HT-29 (cell line): ENCODE measurements at regions not wholly inside any gene's neighbourhood (a gene's known extent, or its start where the extent isn't known, plus 50 kb on each side); places are given as distances from the start of the nearest gene placed in this dataset.
A peak's percentile ranks its signal among the peaks of the same experiment; 100 is the strongest.

Source experiments
- DNase-seq: peaks from one replicate; pipeline ENCODE4 v3.0.0-alpha.2; 2015; ENCODE audit warnings: low spot score

DNA sequence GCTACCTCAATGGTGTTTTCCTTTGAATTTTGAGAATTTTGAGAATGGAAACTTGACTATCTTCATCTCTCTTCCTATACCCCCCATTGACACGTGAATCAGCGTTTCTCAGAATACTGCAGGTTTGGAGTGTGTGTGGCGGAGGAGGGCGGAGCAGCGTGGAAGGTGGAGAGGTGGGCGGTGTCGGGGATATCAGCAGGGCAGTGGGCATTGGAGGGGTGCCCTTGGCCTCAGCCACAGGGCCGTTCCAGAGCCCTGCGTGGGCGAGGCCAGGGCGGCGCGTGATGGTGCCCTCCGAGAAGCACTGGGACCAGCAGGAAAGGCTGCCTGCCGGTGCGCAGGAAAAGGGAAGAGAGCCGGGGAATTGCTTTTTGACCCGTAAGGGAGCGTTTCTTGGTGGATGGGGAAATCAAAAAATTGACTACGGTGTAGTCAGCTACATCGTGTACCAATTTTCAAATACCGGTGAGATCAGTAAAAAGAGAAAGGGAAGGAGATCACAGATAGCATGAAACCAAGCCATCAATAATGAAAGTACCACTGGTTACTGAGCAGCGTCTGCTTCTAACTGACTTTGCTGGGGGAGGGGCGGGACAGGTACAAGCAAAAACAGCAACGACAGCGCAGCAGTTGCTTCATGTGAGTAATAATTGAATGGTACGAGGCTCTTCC is 82.7 kb upstream of the DUSP22 start:
- no peak for DNase-seq

DNA sequence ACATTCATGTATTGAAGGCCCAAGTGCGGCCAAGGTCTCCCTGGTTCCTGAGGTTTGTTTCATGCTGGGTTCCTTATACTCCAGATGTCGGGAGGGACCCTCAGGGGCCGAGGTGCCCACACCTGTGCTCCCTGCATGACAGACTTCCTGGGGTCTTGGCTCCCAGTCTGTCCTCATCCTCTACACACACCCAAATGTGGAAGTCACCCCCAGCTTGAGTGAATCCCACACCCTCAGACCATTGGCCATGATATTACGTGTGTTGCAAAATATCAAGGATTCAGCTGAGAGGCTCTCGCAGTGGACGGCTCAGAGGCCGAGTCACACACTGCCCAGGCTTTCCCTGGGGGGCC is 82.2 kb upstream of the DUSP22 start:
- DNase-seq = no peak

DNA sequence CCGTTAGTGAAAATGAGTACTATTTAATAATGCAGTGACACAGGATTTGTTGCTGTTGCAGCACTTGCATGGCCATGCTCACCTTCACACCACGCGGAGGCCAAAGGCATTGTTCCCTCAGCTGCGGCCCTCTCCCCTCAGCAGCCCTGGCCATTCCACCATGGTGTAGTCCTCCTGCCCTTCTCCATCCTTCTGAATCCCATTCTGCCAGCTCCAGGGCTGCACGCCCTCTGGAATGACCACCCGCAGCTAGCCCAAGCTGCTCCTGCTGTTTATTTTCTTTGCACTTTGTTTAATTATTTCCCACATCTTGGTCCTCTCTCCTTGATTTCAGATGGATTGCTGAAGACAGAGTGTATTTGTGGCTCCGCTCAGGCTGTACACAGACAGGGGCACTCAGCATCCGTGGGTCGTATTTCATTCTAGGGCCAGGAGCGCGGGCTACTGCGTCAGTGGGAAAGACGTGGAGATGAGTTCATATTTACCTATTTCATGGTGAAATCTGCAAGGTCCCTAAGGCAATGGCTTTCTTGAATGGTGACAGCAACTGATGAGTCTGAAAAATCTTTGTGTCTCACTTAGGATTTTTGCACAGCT is 81.4 kb upstream of the DUSP22 start:
- DNase-seq = no peak

DNA sequence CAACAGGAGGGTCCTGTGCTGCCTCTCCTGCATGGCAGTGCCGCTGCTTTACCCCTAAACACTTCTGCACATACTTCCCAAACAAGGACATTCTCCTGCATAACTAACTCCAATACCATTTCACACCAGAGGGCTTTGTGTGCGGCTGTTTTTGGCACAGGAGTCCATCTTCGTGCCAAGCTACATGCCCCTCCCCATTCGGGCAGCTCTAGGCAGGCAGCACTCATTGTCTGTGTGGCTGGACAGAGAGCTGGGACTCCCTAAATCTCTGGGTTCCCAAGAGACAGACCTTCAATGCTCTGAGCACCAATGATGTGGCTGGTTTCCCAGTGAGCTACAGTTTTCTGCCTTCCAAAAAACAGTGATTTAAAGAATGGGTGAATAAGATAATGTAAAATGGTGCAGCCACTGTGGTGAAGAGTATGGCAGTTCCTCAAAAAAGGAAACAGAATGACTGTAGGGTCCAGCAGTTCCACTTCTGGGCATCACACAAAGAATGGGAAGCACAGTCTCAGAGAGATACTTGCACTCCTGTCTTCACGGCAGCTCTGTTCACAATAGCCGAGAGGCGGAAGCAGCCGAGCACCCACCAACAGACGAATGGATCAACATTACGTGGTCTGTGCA is 80.3 kb upstream of the DUSP22 start:
- DNase-seq = no peak

DNA sequence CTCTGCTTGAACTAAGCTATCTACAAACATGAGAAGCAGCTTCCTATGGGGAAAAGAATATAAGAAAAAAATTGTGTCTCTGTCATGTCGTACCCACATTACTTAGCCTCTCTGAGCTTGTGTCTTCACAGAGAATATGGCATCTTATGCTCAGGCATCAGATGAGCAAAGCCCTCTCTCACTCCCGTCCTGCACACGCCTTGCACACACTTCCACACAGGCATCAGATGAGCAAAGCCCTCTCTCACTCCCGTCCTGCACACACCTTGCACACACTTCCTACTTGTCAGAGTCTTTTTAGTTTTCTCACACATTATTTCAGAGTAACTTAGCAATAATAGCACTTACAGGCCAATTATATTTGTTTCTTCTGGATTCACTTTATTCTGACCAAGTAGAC is 79.0 kb upstream of the DUSP22 start:
- DNase-seq = no peak

DNA sequence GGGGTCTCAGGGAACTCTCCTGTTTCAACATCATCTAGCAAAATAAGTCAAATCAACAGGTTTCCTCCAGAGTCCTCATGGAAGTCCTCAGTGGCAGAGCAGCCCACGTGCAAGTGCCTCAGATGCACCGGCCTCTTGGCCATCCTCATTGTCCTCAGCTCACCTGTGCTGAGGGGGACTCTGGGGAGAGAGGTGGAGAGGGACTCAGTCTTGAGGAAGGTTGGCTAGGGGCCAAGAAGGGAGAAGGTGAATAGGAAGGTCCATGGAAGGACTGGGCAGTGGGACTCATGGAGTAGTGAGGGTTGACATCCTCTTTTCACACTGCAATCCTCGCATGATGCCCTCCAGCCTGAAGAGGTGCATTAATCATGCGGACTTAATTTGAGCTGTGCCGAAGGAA is 77.9 kb upstream of the DUSP22 start:
- DNase-seq = no peak

DNA sequence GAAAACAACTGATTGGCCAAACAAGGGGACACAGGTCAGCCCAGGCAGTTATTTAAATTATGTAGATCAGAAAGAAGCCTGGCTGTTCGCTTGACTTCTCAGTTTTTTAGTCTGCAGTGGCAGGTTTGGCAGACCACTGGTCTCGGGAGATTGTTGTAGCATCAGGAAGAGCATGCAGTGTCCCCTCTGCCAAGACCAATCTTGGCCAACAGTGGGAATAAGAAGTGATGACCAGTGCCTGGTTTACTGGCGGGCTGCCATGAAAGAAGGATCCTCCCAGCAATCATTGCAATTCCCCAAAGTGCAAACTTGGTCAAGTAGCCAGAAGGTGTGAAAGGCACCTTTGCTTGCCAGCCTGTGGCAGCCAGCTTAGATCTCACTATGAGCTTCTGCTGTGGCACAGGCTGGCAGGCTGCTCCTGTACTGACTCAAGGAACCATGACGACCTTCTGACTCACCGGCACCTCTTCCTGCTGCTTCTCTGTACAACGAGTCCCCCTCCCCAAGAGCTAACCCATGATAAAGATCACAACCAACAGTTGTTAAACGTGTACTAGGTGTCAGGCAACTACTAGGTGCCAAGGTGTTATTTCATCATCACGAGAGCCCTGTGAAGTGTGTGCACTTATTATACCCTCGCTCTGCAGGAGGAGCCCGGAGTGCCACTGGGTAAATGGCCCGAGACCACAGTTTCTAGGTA is 76.8 kb upstream of the DUSP22 start:
- DNase-seq = no peak

DNA sequence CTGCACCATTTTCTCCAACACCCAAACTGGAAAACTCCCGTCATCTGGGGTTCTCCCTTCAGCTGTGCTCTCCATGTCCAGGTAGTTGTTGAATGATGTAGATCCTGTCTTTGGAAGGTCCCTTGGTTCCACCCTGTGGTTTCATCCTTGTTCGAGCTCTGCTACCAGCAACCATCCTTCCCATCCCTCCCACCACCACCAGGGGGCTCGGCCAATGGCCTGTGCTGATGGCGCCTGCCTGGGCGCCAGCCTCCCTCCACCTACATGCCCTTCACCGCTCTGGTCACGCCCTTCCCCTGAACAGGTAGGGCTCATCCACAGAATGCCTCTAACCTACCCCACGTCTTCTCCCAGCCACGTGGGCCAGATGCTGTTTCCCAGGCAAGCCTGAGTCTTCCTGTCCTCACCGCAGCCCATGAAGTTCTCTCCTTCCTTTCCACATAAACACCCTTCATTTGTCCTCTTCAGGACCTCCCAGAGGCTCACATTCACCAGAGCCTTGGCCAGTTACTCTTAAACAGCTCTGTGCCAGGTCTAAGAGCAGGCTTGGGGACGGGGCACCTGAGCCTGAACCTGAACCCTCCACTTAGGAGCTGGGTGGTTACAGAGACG is 75.1 kb upstream of the DUSP22 start:
- DNase-seq = peak; percentile 59

DNA sequence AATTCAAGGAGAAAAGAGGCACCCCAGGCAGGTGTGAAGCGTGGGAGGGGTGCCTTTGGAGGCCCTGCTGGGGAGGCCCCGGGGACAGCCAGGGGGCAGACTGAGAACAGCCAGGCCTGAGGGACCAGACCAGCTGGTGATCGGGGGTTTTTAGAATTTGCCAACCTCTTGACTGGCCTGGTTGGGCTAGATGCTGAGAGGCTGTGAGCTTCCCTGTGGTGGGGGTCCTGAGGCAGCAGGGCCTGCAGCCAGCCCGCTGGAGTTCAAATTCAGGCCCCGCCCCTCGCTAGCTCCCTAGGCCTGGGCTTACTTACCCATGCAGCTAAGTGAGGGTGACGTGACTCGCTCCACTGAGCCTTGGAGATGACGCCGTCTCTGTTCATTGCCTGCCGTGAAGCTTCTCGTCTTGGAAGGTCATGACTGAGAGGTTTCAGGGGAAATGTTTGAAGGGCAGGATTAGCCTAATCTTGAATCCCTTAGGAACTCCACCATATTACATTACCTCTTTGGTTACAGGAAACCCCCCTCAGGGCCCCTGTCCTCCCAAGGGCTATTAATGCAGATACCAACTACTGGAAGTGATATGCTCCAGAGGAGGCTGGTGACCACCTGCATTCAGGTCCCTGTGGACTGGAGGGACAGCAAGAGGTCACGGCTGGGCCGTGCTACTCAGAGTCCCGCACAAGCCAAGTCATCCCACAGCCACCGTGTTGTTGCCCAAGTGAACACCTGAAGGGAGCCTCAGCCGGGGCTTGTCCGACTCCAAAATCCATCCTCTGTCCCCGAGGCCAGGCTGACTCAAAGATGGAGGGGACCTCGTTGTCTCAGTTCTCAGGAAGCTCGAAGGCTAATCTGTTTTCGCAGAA is 73.9 kb upstream of the DUSP22 start:
- no peak for DNase-seq

DNA sequence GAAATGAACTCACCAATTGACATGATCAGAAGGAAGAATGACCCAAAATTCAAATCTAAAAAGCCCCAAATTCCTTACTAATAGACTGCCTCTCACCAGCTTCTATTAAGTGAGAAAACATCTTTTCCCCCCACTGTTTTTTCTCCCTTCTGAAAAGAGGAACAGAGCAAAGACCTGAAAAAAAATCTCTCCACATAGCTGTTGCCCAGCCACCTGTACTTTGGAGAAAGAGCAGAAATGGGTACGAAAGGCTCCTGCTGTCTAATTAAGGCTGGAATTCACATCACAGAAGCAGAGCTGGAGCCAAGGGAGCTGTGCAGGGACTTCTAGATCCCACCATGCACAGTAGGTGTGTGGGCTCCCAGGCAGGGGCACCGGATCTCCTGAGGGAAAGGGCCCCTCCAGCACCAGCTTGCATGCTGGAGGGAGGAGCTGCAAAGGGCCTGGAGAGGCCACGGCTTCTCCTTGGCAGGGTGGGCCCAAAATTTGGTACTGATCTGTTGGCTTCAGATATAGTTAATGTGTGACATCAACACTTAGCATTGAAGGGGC is 73.2 kb upstream of the DUSP22 start:
- DNase-seq = no peak

DNA sequence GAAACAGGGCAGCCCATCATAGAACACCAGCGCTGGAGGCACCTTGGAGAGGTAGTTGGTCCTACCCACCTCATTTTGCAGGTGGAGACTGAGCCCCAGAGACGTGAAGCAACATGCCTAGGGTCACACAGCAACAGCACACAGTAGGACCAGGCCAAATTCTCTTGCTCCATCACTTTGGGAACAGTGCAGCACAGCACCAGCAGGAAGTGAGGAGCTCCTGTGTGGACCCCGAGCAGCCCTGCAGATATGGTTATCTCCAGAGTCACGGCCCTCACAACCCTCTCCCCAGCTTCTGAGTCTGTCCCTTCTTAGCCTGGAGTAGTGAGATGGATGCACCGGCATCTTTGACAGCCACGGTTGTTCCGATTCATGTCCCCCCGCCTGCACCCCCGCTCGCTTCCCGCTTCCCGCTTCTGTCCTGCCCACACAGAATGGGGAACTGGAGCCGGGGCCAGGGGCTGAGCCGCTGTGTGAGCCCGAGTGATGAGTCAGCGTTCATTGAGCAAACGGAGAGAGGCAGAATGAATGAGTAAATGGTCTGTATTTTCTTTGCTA is 72.6 kb upstream of the DUSP22 start:
- DNase-seq = no peak

DNA sequence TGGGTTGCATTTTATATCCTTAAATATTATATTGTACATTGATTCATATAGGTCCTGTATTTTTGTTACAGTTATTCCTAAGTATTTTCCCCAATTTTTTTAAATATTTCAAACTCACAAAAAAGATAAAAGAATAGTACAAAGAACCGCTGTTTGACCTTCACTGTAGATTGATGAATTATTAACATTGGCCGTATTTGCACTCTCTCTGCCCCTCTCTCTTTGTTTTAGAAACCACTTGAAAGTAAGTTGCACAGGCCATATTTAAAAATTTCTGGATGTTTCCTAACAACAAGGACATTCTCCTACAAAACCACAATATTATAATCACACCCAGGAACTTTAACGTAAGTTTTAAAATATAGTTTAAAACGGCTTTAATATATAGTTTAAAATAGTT is 72.0 kb upstream of the DUSP22 start:
- DNase-seq = no peak

DNA sequence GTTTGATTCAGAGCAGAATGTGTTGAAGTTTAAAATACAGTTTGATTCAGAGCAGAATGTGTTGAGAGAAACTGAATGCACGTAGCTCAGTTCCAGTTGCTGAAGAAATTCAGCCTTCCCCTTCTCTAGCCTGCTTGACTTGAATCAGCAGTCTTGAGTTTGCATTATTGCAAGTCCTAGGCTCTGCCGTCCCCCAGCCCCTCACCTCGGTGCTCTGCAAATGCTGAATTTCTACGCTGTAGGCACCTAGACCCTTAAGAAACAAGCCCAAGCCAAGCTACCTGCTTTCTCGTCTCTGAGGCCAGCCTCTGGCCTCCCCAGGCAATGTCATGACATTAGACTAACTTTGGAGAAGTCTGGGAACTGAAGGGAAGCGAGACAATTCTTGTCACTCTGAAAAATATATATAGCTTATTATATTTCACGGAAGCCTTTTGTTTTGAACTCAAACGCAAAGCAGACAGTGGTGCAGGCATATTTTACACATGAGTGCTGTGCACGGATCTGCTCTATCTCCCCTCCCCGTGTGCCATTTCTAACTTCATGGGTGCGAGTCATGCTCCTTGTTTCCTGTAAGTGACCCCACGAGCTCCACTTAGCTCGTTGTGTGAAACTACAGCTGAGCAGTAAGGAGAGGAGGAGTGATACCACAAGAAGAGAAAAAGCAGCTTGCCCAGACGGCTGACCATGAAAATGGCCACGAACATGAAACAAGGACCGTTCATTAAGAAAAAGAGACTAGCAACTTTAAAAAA is 71.4 kb upstream of the DUSP22 start:
- no peak for DNase-seq

DNA sequence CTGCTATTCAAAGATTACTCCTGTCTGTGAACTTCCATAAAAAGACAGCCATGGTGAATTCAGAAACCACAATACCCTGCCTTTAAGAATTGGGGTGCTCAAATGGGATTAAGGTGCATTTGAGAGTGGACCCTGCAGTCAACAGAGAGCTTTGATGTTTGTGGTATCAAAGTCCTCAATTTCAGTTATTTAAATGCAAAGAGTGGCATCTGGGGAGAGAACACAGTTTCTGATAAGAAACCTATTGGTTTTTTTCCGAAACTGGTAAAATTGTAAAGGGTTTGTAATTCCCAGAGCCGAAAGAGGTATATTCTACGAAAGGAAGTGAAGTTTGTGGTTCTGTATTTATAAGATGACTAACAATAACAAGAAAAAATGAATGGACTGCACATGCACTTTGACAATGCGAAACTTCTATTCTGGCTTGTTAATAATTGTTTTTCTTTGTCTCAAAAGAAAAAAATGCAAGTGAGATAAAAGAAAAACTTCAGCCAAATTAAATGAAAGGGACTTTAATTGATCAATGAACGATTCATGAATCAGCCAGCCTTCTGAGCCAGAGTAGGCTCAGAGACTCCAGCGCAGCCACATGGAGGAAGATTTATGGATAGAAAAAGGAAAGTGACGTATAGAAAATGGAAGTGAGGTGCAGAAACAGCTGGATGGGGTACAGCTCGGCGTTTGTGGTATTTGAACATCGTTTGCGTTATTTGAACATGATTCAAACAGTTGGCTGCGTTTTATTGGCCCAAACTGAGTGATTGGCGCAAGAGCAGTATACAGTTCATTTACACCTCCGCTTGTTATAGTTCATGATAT is 70.5 kb upstream of the DUSP22 start:
- no peak for DNase-seq

DNA sequence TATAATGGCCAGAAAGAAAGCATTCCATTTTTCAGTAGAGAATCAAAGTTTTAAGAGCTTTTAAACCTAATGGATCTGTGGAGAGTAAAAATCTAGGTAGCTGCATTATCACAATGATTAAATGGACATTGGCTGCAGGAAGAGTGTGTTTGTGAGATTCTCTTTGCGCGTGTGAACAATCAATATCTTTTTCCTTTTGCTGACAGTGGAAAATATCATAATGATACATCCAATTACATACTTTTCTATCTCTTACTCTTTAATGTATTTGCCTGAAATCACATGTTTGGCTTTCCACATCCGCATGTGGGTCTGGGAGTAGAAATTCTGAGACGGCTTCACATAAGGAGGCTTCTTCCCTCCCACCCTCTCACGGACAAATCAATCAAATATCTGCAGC is 69.8 kb upstream of the DUSP22 start:
- no peak for DNase-seq

DNA sequence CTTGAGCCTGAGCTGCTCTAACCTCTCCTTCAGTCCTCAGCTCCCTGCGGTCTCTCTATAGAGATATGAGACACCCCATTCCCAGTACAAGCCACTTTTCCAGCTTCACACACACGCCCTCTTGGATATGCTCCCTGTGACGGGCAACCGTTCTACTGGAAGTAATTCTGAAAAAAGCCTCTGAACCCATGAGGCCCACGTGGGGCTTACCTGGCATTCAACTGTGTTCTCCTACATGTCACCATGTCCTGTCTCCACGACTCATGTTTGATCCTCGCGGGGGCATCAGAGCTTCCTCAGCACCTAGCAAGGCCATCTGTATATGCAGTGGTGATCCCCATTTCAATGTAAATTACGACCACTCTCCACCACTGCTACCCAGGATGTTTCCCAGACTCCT is 69.2 kb upstream of the DUSP22 start:
- no peak for DNase-seq

DNA sequence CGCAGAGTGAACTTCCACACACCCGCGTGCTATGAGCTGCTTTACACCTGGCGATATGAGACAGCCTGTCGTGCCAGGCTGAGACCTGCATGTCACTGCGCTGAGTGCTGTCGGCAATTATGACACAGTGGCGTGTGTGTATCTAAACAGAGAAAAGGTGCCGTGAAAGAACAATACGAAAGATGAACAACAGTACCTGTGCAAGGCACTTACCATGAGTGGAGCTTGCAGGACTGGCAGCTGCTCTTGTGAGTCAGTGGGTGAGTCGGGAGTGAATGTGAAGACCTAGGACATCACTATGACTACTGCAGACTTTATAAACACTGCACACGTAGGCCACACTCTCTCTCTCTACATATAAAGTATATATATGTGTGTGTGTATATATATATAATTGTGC is 68.5 kb upstream of the DUSP22 start:
- no peak for DNase-seq

DNA sequence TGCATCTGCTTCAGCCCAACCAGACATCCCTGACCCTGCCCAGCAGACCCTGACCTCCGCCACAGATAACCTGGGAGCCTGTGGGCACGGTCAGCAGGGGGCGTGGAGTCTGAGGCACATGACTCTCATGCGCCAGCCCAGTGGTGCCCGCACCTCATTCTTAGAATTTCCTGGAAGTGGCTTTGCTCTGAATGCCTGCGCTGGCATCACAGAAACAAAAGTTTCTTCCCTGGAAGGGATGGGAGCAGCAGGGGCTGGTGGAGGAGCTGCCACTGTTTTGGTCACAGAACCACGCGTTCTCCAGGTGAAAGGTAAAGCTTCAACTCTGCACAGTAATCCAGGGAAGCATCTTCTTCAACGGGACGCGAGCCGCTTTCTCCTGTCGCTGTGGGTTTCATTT is 67.9 kb upstream of the DUSP22 start:
- no peak for DNase-seq

DNA sequence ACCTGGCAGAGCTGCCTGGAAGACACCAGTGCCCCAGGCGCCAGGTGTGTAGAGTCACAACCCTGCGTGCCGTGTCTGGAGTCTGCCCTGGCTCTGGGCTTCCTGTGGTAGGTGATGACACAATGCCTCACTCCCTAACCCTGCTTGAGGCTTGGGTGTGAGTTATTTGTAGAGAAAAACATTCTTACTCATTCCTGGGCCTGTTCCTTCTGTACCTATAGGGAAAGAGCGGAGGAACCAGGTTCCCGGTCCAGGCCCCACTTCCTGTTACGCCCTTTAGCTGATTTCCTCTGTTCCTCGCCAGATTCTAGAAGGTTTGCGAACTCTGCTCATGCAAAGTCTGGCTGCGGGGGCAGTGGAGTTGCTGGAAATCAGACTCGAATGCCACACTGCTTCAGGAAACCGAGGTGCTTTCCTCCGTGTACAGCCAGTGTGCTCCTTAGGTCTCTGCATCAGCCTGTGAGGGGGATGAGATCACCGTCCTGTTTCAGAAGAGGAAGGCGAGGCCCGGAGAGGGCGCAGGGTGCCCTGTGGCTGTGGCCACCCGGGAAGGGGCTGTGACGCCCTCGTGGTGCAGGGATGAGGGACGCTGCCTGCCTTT is 67.1 kb upstream of the DUSP22 start:
- no peak for DNase-seq
